T-helper 1 cell treated with Interleukin-12 subunit alpha and Interleukin-12 subunit beta and Interleukin-4 antibody, amounts not matched to agents 30 ng/mL and 1 ng/mL, for 36 hours (primary cell): ENCODE measurements at regions not wholly inside any gene's neighbourhood (a gene's known extent, or its start where the extent isn't known, plus 50 kb on each side); places are given as distances from the start of the nearest gene placed in this dataset.
"Not testable (repeated sequence)": the region's sequence is repeated elsewhere in the genome, so short reads cannot be mapped to it uniquely, and the experiment has no call there.

Experiments used
- intact Hi-C: fragments of 100-400 bp; cut with micrococcal nuclease; formaldehyde crosslinking; loops from one replicate; pipeline ENCODE4 v1.15.1; 2024

DNA sequence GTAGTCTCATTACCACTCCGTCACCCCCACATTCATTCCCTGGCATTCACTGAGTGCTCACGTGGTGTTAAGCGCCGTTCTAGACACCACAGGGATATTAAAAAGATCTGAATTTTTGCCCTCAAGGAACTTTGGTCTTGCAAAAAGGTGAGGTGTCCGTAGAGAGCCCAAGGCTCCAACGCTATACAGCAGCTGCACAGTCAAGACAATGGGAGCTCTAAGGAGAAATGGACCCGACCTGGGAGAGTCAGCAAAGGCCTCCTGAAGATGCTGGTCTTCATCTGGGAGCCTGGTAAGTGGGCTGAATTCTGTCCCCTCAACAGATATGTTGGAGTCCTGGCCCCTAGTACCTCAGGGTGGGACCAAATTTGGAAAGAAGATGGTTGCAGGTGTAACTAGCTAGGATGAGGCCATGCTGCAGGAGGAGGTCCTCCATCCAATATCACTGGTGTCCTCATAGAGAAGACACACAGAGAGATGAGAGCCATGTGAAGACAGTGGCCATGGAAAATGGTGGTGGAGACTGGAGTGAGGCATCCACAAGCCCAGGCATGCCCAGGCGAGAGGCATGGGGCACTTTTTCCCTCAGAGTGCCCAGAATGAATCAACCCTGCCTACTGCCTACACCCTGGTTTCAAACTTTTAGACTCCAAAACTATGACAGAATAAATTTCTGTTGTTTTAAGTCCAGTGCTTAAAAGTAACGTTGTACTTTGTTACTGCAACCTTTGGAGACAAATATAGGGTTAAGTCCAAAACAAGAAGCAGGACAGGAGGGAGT, 247.3 kb downstream of the TTC32 start:
- intact Hi-C loops, result no loop called here

DNA sequence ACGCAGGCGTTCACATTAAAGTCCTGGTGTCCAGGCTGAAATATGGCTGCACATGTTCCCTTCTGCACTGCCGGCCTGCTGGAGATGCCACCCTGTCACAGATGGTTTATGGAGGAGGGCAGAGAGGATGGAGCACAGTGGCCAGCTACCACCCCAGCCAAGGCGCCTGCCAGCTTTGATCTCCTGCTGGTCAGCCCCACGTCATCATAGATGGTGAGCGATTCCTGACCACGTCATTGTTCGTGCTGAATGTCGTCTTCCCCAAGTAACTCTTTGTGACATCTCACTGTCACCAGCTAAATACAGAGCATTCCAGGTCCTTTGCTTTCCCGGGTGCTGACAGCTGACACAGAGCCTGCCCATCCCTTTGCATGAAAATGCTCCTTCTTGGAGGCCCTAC, 248.3 kb downstream of the TTC32 start:
- intact Hi-C loops, result no loop called here

DNA sequence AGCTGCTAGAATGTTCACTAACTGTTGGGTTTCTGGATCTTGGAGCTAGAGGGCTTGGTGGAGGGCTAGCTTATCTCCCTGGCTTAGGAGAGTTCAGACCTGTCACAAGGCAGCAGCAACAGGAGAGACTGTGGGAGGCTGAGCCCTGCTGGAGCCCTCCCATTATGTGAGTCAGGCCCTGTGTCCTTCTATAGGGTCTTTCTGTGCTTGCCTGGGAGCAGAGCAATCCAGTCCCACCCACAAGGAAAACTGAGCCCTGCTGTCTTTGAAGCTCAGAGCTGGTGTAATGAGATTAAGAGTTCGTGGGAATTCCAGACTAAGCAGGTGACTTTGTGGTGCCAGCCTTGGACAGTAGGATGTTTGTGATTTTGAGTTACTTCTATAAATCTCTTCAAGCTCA, 249.0 kb downstream of the TTC32 start:
- intact Hi-C loops, result no loop called here

DNA sequence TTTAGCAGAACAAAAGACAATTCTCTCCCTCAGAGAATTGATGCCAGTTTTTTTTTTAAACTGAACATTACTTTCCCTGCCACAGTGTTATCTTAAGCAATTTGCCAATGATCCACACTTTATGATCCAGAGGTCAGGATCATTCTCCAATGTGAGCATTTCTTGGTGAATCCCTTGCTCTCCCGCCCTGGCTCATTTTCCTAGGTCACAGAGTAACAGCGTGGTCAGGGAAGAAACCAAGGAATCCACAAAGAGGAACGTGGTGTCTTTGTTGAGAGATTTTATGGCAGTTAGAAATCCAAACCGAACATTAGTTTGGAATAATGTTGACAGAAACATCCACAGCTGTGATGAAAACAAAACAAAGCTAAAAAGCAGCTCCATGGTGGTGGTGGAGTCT, 250.3 kb downstream of the TTC32 start:
- intact Hi-C loops, result no loop called here

DNA sequence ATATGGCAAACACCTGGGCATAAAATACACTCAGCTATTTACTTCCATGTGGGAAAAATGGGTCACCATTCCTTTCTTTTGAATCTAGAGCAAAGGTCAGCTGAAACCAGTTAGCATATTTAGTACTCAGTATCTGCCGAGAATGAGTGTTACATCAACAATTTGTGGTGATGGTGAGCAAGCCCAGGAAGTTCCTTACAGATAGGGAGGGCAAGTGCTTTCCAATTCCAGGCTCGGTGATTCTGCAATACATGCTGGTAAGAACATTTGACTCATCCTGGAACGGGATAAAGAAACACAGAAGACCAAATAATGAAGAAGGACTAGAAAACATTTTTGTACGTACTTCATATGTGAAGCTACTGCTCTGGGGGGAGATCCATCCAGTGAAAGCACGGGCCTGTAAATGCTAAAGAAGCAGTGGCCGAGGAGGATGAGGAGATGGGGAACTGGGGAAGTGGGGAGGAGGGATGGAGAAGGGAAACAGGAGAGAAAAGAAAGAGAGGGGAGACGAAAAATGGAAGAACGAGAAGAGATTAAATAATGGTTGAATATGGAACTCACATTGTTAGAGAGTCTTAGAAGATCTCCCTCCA, 251.9 kb downstream of the TTC32 start:
- intact Hi-C loops, result no loop called here

DNA sequence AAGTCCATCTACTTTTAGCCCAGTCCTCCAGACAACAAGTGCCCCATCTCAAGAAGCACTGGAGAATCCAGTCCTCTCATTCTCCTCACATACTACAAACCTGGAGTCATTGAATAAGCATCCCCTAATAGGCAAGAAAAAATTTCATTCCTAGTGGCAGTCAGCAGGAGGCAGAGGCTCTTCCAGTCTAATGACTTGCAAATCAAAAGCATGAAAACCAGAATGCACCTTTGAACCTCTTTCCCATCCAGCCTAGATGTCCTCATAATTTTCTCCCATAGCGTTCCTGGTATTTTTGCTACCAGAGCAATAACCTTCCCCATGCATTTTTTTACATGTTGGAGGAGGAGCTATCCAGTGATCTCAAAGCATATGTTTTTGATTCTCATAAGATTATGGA, 252.6 kb downstream of the TTC32 start:
- intact Hi-C loops, result no loop called here

DNA sequence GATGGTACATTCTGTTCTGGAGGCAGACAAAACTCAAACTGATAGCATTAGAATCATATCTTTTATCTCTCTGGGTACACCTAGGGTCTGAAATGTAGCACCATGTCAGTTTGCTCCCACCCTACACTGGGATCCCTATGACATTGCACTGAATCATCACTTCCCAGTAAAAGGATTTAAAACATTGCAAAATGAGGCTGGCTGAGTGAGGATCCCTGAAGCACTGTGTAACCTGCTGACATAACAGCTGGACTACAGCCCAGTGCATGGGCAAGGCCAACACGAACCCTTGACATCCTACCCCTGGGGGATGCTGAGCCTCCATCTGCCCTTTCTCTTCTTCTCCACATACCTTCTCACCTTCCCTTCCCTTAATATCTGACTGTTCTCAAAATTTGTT, 253.2 kb downstream of the TTC32 start:
- intact Hi-C loops, result no loop called here

DNA sequence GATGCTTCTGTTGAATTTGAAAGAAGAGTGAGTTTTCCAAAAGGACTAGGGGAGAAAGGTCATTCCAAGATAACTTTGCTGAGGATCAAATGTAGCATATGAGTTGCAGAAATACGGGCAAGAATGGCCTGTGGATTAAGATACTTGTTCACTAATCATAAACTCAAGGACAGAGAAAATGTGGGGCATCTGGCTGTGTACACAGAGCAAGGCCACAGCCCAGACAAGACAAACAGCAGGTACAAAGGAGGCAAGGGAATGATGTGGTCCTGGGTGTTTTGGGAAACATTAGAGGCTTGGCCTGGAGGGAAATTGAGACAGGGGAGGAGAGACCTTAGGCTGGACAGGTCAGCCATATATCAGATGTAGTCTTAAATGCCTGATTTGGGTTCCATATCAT, 254.8 kb downstream of the TTC32 start:
- intact Hi-C loops, result no loop called here

DNA sequence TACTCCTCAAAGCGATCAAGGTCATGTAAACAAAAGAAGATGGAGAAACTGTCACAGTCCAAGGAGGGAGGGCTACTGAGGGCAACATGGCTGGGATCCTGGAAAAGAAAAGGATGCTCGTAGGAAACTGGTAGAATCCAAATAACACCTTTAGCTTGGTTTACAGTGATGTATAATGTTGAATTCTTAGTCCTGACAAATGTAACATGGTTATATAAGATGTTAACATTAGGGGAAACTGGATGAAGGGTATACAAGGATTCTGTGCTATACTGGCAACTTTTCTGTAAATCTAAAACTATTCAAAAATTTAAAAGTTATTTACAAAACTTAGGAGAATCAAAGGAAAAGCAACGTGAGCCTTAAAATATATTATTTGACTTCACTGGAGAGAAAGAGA, 257.0 kb downstream of the TTC32 start:
- intact Hi-C loops, result no loop called here

DNA sequence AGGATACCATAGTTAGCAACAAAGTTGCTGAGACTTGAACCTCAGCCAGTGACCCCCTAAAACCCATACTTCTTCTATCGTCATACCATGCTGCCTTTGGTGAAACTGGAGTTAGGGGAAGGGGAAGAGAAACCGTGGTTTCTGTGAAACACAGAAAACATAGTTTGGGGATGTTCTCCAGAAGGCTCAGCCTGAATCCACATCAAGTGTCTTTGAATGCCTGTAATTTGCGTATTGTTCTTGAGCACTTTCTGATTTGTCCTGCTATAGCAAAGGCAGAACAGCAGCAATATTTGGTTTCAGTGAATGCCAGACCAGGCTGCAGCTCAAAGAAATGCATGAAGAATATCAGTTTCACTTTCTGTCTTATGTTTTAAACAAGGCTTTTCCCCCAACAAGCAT, 258.7 kb downstream of the TTC32 start:
- intact Hi-C loops, result no loop called here

DNA sequence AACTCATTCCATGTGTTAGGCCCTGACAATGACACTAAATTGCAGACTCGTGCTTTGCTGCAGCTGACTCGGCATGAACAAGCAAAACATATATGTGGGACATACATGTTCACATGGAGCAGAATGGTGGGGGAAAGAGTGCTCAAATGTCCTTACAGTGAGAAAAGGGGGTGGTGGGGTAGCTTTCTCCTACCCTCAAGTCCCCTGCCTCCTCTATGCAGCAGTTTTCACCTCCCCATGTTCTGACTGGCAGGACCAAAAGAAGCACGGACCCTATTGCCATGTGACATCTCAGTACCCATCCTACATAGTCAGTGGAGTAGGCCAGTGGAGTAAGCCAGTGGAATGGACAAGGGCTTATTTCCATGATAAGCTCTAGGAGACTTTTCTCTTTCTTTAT, 259.3 kb downstream of the TTC32 start:
- intact Hi-C loops, result no loop called here

DNA sequence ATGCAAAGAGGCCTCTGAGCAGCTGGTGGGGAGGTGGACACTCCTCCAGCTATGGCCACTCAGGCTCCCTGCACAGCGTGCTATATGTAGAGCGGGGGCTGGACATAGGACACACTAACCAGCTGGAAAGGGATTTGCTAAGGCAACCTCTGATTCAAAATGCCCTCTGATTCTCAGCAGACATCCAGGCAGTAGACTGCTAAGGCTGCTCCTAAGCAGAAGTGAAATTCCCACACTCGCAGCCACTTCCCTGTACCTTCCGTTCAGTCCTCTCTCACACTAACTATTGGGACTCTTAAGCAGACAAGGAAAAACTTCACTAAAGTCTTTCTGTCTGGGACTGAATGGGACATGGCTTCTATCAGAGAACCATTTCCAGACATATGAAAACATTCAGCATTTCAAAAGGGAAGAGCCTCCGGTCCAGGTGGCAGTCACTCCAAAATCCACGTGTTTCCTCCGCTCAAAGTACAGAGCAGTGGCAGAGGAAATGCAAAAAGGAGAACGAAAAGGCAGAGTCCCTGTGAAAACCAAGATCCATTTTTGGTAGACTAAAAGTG, 265.8 kb downstream of the TTC32 start:
- intact Hi-C loops, result no loop called here

DNA sequence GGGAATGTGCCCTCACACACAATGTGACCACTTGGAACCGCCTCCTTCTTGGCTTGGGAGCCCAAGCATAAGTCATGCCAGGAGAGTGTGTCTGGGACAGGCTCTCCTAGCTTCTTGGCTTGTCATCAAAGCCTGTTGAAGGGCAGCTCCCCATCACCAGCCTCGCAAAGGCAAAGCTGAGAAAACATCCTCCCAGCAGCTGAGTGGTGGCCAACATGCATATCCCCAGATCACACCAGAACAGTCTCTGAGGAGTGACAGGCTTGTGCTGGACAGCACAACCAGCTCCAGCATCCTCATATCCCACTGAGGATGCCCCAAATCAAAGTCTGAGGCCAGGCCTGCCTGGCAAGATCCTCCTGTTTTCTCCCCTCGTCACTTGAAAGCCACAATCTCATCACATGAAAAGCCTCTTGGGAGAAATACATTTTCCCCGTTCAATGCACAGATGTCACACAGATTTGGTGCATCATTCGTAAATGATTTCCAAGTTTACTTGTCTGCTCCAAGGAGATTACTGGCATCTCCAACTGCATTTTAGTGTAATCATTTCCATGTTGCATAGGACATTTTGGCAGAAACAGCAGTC, 269.3 kb downstream of the TTC32 start:
- intact Hi-C loops, result no loop called here

DNA sequence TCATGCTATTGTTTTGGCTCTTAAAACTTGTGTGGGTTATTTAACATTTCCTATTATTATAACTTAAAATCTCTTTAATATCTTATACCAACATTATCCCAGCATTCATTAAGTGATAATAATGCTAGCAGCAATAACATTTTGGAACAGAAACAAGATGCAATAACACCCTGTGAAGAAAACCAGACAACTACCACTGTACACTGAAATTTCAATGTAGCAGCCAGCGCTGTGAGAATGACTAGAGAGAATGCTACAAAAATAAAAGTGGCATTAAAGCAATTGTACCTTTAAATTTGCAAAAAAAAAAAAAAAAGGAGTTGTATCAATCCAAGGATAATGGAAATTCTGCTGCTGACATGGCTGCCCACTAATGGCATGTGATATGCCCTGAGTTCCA, 269.9 kb downstream of the TTC32 start:
- intact Hi-C loops, result no loop called here

DNA sequence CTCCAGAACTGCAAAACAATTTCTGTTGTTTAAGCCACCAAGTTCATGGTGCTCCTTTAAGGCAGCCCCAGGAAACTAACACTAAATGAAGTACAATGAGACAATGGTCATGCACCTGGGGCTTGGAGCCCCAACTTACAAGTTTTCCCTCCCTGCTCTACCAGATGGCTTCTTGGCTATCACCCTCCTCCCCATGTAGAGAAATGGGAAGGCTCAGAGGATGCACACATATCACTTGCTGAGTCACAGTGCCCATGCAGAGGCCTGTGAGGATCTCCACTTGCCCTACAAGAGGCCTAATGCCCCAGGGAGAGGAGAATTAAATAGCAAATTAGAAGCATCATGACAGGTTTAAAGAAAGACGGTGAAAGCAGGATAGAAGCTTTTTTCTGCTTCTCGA, 270.9 kb downstream of the TTC32 start:
- intact Hi-C loops, result no loop called here

DNA sequence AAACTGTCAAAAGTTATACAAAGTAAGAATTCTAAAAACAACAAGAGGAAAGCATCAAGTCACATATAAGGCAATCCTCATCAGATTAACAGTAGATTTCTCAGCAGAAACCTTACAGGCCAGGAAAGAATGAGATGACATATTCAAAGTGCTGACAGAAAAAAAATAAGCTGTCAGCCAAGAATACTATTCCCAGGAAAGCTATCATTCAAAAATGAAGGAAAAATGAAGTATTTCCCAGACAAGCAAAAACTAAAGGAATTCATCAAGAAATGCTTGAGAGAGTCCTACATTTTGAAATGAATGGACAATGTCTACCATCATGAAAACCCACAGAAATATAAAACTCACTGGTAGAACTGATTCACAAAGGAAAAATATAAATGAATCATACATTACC, 268.9 kb upstream of the OSR1 start:
- intact Hi-C loops, result no loop called here

DNA sequence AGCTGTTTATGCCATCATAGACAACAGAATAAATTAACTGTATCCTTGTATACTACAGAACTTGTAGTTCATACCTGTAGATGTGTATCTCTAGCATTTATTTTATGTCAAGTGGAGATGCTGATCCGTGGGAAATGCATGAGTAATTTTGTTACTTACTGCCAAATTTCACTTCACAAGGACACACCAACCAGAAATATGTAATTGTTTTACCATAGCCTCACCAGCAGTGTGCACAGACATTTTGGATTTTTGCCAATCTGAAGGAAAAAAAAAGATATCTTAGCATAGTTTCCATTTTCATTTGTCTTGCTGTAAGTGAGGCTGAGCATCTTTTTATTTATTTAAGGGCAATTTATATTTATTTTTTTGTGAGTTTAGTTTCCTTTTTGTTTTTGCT, 265.1 kb upstream of the OSR1 start:
- intact Hi-C loops, result no loop called here

DNA sequence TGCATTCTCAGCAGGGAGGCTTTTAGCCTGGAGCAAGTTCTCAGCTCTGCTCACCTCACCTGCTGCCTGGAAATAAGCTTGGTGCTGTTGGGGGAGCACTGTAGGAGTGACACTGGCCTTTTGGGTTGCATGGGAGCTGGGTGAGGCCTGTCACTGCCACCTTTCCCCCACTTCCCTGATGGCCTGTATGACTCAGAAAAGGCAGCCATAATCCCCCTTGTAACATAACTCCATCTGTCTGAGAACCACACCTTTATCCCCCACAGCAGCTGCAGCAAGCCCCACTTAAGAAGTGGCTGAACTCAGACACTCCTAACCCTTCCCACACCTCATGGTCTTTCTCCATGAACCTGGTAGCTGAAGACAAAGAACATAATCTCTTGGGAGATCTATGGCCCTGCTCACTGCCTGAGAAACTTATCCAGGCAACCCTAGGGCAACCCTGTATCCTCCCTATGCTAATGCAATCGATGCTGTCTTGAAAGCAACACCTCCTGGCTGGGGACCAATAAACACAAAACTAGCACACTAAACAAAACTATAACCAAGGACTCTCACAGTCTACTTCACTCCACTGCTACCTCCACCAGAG, 258.9 kb upstream of the OSR1 start:
- intact Hi-C loops, result no loop called here

DNA sequence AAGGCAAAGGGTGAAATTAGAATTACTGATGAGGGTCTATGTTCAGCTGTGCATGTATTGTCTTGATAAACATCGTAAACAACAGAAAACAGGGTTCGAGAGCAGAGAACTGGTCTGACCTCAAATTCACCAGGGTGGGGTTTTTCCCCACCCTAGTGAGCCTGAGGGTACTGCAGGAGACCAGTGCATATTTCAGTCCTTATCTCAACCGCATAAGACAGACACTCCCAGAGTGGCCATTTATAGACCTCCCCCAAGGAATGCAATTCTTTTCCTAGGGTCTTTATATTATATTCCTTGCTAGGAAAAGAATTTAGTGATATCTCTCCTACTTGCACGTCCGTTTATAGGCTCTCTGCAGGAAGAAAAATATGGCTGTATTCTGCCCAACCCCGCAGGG, 257.0 kb upstream of the OSR1 start:
- intact Hi-C loops, result not testable (repeated sequence)

DNA sequence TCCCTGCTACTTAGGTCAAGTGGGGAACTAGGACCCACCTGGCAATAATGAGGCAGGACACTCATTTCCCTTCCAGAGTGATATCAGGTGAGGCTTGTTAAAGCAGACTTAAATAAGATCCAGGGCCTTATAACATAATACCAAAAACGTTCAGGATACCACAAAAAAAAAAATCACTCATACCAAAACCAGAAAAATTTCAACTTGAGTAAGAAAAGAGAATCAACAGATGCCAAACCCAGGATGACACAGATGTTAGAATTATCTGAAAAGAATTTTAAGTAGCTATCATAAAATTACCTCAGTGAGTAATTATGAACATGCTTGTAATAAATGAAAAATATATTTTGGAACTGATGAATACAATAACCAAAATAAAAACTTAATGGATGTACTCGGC, 255.6 kb upstream of the OSR1 start:
- intact Hi-C loops, result no loop called here

DNA sequence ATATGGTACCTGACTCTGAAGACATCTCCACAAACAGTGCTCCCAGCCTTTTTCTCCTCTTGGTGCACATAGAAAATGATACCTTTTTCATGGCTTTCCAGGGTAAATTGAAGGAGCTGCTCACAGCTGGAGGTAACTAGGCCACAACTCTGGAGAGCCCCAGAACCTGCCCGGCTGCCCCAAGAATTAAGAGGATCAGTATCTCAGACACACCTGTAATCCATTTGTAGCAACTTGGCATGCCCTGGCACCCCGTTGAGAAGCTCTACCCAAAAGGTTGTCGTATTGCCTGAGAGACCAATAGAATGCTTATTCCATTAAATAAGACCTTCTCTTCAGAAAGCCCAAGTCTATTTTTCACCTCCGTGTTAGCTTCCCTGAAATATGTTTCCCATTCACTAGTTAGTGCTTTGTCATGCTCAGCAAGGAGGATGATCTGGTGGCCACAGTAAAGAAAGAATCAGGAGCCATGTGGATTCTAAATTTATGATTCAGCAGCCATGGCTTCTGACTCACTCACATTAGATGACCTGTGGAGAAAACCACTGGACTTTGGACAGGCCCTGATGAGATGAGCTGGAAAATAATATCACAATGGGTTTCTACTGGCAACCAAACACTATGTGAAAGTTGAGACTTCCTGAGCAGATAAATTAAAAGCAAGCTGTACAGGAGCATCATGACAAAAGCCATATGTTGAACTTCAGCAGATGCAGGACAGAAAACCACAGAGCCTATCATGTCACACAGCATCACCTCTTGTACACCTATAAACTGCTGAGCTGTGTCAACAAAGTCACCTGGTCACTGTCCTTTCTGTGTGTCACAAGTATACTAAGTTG, 253.3 kb upstream of the OSR1 start:
- intact Hi-C loops, result no loop called here
